Breast epithelium (tissue), 3 donors: ENCODE measurements at regions not wholly inside any gene's neighbourhood (a gene's known extent, or its start where the extent isn't known, plus 50 kb on each side); places are given as distances from the start of the nearest gene placed in this dataset.
"Not testable (repeated sequence)": the region's sequence is repeated elsewhere in the genome, so short reads cannot be mapped to it uniquely, and the experiment has no call there.

Experiments
- CTCF ChIP-seq, 3 donors: fragments of 450-650 bp; IDR thresholded peaks; one replicate each; pipeline ENCODE4 v1.5.1; 2016 to 2017; ENCODE audit warnings: antibody characterized with exemption in 3 of 3, mild to moderate bottlenecking in 3 of 3, moderate library complexity in 3 of 3
- POLR2A ChIP-seq: fragments of 450-650 bp; IDR thresholded peaks from one replicate; pipeline ENCODE4 v1.6.1; 2016; ENCODE audit warnings: antibody characterized with exemption, mild to moderate bottlenecking, moderate library complexity

- TF ChIP-seq CTCF (IDR thresholded peaks at IDR 0.05); POLR2A: not testable (repeated sequence)
These were observed 62.0 kb upstream of the CYP1B1 start for GRCh38 chr2:38137958-38138357.
